GM21381 (cell line): ENCODE measurements at regions not wholly inside any gene's neighbourhood (a gene's known extent, or its start where the extent isn't known, plus 50 kb on each side); places are given as distances from the start of the nearest gene placed in this dataset.
"Not testable (repeated sequence)": the region's sequence is repeated elsewhere in the genome, so short reads cannot be mapped to it uniquely, and the experiment has no call there.

ENCODE experiments used
- ATAC-seq: cut with Tn5 transposase; IDR thresholded peaks from one replicate; pipeline ENCODE4 v1.9.1; 2021; ENCODE audit warnings: mild to moderate bottlenecking, moderate library complexity; ENCODE audit not compliant: unreplicated experiment

DNA sequence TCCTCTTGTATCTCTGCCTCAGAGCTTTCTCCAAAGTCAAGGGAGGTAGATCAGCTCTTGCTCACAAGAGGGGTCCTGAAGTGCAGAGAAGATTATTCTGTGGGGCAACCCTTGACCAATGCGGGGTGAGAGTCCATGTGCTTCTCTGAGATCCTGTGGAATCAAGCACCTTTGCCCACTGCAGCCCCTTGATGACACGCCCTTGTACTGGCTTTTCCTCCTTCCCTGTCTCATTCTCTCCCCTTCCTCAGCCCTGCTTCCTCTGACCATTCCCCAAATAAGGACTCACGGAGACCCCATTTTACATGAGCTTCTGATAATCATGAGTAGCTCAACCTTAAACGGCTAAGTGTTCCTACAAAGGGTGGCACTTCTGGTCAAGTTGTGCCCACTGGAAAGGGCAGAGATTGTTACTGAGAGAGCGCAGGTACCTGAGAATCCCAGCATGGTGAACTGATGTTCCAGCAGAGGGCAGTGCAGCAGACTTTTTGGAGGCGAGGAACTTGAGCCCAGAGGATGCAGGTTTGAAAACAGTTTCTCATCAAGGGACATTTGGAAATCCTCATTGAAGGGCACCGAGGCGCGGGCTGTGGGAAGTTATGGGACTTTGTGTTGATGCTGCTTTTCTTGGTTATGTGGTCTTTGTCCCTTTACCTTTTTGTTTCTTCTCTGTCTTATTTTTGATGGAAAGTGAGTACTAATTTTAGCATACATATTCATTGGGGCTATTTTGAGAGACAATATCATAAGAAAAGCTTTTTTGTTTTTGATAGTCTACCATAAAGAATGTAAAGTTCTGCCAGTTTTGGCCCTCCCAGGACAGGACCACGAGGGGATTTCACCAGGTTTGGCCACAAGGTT is 201.3 kb downstream of the RBM46 start:
- ATAC-seq, result peak; percentile 70

DNA sequence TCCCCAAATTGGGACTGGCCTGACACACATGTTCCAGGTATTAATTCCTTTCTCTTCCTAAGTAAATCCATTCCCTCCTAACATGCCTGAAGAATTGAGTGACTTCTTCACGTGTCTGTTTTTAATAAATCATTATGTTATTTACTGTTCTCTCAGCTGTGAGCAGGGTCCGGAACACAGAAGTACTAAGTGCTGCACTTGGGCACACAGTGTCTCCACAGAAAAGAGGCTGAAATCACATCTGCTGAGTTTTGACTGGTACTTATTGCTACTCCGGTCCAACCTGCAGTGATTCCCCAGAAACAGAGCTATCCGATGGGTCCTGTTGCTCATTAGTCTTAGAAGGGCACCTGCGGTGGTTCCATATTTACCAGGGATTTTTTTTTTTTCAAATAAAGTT is 202.6 kb downstream of the RBM46 start:
- ATAC-seq, result no peak

DNA sequence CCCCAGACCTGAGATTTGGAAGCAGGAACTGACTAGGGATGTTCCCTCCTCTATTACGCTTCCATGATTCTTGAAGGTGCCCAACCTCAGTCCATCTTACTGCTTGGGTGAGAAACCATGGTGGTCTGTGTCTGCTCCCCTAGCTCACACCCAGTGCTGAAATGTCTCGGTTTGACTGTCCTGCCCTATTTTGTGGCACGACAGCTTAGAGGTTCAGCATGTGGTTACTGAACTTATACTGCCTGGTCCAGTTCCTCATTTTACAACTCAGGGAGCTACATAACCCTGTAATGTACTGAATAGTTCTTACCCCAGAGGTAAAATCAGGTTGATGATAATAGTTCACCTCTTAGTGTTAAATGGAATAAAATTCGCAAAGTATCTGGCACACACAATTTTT is 203.1 kb downstream of the RBM46 start:
- peak; percentile 89 for ATAC-seq

DNA sequence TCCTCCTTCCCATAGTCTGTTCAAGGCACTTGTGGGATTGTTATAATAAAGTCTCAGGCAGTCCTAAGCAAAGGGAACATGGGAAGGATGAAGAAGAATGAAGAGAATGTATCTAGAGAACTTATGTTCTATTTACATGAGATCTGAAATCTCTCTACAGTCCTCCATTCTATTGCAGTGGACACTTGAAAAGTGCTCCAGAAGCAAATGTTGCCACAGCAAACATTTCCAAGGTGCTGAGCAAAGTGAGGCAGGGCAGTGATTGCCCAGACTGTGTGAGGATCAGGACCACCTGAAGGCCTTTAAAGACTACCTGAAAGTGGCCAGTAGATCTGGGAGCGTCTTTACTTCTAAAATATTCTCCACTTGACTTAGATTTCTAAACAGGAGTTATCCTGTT is 203.5 kb downstream of the RBM46 start:
- ATAC-seq, result no peak

DNA sequence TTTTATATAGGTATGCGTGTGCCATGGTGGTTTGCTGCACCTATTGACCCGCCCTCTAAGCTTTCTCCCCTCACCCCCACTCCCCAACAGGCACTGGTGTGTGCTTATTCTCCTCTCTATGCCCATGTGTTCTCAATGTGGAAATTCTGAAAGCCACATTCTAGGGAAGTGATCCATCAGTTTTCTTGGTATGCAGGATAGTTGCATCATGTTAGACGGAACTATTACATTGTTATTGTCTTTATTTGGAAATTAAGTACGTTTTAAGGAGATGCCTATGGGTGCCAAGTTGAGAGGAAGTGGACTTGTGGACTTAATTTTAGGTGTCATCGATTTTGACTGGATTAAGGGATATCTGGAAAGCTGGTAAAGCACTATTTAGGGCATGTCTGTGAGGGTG is 204.6 kb downstream of the RBM46 start:
- no peak for ATAC-seq

DNA sequence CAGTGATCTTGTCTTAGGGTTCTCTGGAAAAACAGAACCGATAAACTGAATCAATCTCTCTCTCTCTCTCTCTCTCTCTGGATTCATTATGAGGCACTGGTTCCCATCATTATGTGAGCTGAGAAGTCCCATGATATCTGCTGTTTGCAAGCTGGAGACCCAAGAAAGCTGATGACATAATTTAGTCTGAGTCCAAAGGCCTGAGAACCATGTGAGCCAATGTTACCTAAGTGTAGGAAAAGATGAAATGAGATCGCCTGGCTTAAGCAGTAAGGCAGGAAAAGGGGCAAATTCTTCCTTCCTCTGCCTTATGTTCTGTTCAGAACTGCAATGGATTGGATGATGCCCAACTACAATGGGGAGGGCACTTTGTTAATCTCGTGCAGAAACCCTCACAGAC is 207.4 kb downstream of the RBM46 start:
- no peak for ATAC-seq

DNA sequence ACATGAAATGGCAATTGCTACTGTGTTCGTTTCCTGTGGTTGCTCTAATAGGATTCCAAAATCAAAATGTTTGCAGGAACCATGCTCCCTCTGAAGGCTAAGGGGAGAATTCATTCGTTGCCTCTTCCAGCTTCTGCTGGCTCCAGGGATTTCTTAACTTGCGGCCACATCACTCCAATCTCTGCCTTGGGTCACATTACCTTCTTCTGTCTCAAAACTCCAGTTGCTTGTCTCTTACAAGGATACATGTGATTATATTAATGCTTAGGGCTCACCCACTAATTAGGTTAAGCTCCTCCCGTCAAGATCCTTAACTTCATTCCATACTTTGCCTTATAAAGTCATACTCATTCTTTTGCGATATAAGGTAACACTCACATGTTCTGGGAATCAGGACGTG is 208.4 kb downstream of the RBM46 start:
- no peak for ATAC-seq

DNA sequence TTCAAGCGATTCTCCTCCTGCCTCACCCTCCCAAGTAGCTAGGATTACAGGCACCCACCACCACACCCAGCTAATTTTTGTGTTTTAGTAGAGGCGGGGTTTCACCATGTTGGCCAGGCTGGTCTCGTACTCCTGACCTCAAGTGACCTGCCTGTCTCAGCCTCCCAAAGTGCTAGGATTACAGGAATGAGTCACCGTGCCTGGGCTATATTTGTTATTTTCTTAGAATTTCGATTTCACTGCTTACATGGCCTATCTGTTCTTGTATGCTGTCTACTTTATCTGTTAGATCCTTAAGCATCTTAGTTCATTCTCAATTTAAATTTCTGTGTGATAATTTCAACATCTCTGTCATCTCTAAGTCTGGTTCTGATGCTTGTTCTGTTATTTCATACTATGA is 210.6 kb upstream of the NPY2R start:
- ATAC-seq, result not testable (repeated sequence)

DNA sequence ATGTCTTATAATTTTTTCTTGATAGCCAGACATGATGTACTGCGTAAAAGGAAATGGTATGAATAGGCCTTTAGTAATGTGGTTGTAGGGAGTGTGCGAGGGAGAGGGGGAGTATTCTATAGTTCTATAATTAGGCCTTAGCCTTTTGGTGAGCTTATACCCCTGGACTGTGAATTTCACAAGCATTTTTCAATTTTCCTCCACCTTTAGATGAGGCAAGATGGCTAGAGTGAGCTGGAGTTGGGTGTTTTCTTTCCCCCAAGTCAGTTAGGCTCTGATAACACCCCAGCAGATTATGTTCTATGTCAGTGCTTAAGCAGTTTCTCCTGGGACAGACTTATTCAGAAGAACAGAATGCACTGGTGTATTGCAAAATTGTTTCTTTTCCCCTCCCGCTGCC is 210.2 kb upstream of the NPY2R start:
- ATAC-seq, result no peak

DNA sequence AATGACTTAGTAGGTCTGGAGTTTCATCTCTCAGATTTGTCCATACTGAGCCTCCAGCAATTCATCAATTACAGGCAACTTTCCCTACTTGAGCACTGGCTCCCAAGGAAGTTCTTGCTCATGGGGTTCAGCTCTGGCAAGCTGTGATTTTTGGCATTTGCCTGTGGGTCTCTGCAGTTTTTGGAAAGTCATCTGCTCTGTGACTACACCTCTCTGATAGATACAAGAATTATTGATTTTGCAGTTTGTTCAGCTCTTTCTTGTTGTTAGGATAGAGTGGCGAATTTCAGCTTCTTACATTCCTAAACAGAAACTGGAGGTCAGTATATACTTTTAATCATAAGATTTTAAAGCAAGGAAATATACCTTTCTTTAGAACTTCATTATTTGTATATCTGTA is 209.7 kb upstream of the NPY2R start:
- no peak for ATAC-seq

DNA sequence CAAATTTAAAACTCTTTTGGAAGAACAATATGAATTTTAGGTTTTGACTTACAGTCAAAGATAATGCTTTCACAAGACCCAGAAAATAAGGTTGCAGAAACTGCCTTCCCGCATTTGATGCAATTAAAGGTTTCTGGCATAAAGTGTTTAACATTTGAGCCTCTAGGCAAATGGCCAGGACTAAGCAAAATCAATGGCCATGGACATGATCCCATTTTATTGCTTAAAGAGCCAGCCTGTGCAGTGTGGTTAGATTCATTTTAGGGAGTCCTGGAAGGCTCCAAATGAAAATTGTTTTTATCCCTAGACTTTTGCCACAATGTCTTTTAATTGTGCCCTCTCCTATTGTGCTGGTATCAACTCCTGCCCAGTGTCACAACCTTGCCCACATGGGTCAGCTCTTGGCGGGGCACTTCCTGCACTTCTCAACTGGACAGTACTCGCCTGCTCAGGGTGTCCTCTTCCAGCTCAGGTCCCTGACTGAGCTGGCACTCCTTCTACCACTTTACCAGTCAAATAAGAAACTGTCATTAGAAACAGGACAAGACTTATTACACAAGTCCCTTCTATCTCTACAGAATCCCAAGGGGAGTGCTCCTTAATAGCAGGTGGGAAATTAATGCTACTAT is 208.4 kb upstream of the NPY2R start:
- no peak for ATAC-seq

DNA sequence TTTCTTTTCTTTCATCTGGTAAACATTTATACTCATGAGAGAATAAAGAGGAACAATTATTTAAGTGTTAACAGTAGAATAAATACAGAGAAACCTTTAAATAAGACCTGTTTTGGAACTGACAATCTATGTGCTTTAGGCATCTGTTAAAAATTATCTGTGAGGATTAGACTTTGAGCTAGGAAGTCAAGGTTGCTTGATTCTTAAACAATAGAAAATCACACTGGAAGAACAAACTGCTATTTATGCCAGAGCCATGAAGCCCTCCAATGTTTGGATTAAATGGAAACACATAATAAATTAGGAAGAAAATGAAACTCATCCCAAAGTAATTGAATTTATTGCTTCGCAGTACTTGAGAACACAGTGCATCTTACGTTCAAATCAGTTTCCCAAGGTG is 207.2 kb upstream of the NPY2R start:
- no peak for ATAC-seq

DNA sequence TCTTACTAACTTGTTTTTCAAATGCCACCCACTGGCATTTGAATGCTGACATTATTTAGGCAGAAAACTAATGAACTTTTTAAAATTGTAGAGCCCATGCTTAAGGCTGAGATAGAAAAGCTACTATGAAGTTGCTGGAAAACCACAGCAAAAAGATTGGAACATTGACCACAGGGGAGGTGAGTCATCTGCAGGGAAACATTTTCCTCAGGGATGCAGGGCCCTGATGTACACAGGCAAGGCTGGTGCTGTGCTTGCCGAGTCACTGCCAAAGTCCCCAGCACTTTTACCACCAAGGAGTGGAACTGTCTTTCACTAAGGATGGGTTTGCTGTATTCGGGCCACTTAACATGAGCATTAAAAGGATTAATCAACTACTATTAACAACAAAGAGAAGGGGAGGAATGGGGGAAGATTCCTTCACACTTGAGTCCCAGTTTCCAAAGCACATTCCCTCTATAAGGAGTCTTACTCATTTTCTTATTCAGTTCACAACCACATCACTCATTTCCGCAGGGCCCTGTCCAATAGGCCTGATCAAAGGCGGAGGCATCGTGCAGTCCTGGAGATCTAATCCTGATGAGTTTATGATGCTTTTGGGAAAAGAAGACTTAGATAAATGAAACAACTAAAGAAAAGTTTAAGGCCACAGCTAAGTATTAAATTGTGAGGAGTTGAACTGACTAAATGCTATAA is 202.9 kb upstream of the NPY2R start:
- no peak for ATAC-seq

DNA sequence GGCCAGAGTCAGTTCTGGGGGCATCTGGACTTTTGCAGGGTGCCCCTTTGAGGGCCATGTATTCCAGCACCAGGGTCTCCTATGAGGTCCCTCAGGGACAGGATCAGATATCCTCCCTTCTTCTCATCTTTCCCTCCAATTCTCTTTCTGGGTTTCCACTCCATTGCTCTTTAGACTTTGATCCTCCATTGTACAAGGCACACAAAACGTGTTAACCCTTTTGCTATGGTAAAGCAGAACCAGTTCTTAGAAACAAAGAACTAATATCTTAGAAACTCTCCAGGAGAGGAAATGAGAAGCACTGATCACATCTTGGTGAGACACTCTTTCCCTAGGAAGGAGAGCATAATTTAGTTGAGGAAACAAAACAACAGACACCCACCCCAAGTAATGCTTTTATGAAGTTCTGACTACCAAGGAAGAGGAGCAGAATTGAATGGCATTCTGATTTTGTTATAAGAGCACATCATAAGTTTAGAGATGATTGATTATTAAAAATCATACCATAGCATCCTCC is 200.7 kb upstream of the NPY2R start:
- no peak for ATAC-seq

DNA sequence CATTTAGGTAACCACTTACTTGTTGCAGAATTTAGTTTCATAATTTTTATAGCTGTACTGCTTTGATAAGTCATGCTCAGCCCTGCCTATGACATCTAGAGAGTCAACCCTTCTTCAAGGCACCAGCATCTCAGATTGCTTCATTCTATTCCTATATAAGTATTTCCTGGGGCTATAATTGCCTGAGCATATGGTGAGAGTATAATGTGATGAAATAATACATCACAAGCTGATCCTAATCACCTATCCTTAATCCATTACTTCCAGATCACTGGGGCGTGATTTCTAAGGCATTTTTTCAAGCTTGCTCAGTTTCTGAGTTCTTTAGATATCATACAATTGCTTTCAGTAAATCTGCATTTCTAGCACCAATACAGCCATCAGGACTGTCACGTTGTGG is 200.0 kb upstream of the NPY2R start:
- ATAC-seq, result no peak

DNA sequence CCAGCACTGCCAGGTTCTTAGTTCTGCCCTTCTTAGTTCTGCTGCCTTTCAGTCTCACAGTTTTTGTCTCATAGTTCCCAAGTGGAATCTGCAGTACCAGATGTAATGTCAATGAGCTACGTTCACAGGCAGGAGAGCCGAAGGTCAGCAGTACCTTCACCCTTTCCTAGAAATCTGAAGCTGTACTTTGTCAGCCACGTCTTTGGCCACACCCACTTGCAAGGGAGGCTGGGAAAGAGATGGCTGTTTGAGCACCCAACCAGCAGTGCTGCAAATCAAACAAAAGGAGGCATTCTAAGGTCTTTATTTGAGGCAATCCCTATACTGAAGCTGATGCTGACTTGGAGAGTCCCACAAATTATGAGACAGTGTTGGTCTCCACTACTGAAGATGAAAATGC is 199.1 kb upstream of the NPY2R start:
- ATAC-seq, result no peak

DNA sequence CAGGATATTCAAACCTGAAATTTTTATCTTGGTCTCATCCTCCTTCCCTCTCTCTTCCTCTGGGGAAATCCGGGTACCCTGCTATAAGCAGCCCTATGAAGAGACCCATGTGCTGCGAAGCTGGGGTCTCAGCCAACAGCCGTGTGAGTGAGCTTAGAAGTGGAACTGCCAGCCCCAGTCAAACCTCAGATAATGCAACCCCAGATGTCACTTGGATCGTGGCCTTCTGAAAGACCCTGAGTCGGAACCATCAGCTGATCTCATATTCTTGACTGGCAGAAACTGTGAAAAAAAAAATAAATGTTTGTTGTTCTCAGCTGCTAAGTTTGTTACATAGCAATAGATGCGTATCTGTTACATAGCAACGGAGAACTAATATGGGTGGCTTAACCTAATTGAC is 198.1 kb upstream of the NPY2R start:
- ATAC-seq, result no peak

DNA sequence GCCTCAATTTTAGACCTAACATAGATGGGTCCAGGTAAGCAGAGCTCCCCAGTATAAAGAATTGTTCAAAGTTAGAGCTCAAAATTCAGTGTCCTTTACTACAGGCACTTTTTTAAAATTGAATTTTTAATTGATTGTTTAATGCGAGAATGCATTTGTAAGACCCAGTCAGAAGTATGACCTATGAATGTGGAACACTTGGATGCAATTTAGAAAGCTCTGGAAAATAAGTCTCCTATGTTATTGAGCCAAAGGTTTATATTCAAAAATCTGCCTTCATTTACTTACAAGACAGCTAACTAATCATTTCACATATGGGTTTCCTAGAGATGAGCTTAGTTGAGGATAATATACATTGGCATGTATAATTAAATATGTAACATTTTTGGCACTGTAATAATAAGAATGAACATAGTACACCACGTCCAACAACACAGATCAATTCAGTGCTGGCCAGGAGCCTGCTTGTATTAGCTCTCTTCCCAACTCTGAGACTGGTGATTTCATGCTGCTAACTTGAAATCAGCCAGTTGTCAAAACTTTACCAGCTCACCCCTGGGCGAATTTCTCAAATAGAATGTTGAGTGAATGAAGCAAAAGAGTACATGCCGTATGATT is 197.2 kb upstream of the NPY2R start:
- no peak for ATAC-seq

DNA sequence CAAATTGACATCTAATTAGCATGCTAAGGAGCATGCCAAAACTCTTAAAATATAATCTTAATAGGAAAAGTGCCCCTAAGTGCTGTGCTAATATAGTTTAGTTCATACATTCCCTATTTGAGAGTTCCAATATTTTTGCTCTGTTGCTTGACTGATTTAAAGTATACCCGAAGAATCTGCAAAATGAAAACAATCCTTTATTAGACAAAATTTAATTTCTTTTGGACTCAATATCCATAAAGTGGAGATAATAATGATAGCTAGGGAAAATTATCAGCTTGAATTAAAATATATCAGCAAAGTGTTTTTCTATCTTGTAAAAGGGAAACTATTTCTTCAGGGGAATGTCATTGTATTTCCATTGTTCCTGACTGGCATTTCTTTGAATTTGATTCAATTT is 196.0 kb upstream of the NPY2R start:
- no peak for ATAC-seq

DNA sequence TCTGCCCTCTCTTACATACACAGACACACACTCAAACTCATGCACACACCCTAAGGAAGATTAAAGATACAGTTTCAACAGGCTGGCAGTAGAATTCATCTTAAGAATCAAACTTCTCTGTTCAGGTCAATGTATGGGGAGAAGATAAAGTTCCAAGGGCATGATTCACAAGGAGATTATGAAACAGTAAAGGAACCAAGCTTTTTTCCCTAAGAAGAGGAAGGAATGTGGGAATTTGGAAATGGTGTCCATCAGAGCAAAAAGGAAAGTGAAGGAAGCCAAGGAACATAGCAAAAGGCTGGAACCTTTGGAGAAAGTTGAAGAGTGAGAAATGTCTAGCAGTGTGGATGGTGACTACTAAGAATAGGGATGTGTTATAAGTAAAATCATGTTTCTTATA is 191.0 kb upstream of the NPY2R start:
- ATAC-seq, result no peak

DNA sequence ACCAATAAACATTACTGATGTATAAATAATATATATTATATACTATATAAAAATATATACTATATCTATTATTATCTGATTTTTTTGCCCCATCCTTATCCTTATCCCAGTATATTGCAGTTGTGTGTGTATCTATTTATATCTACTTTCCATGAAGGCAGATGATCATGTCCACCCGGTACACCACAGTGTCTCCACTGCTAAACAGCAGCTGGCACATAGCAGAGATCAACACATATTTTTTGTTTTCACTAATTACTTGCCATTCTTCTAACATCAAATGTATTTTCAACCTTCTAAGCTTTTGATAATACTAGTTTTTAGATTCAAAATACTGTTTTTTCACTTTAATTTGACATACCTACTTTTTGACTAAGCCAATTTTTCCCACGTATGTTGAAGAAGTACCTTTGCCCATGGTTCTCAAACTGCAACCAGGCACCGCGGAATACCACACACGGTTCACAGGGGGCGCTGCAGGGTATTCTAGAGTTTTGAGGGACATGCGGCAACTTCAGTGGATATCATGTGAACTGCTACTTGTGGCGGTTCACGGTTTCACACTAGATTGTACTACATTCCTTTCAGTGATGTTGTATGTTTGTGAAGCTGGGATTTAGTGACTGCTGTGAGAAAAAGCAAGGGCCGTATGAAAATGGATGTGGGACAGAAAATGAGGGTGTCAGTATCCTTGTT is 182.5 kb upstream of the NPY2R start:
- peak; percentile 73 for ATAC-seq
